ENCODE measurements at regions not wholly inside any gene's neighbourhood (a gene's known extent, or its start where the extent isn't known, plus 50 kb on each side); places are given as distances from the start of the nearest gene placed in this dataset.
A peak's percentile ranks its signal among the peaks of the same experiment; 100 is the strongest.
"Not testable (repeated sequence)": the region's sequence is repeated elsewhere in the genome, so short reads cannot be mapped to it uniquely, and the experiment has no call there.

- CTCF ChIA-PET: no interaction called here
- Mint-ChIP-seq H3K27me3 (no peaks in the 10 kb centered on the region), H3K4me3 (no peak overlapping the region), H3K4me1 (ENCODE audit: low read depth) (no peaks in the 10 kb centered on the region), H3K36me3 (ENCODE audit: low read depth) (no peaks in the 10 kb centered on the region), H3K9me3 (no peaks in the 10 kb centered on the region), H3K27ac (no peak overlapping the region)
- no peaks in the 10 kb centered on the region for H3K4me1 ChIP-seq (ENCODE audit: insufficient read depth, low read length)
- H3K9me3 ChIP-seq (ENCODE audit: control insufficient read depth in 1 of 2, insufficient read depth in 1 of 2, low read length in 2 of 2): no peaks in the 10 kb centered on the region
- H3K27me3 ChIP-seq (ENCODE audit: control insufficient read depth in 1 of 2, insufficient read depth in 2 of 2, low read length in 2 of 2): no peaks in the 10 kb centered on the region
- no peak overlapping the region for H3K4me3 ChIP-seq (ENCODE audit: low read length)
- POLR2A ChIA-PET: no interaction called here
- no peaks in the 10 kb centered on the region for H3K36me3 ChIP-seq (ENCODE audit: insufficient read depth, low read length)
- no peak for TF ChIP-seq CTCF (IDR thresholded peaks at IDR 0.05)
- intact Hi-C loops (cut with DNase I, micrococcal nuclease): no loop called here
- DNase-seq: peak in 3 of 14 experiments; percentile 2 to 6 (median 3)
- ATAC-seq (ENCODE audit: poor library complexity): no peak
- no peak overlapping the region for H3K27ac ChIP-seq (ENCODE audit: low read depth in 1 of 2, low read length in 2 of 2)
Observed at GRCh38 chr11:89612096-89612495, 98.0 kb upstream of the TRIM77 start.

- ATAC-seq (ENCODE audit: poor library complexity): no peak
- Mint-ChIP-seq H3K9me3 (no peaks in the 10 kb centered on the region), H3K27ac (no peak overlapping the region), H3K36me3 (ENCODE audit: low read depth) (no peaks in the 10 kb centered on the region), H3K27me3 (no peaks in the 10 kb centered on the region), H3K4me3 (no peak overlapping the region), H3K4me1 (ENCODE audit: low read depth) (no peaks in the 10 kb centered on the region)
- ChIA-PET POLR2A (no interaction called here), CTCF (no interaction called here)
- Histone ChIP-seq H3K9me3 (ENCODE audit: control insufficient read depth in 1 of 2, insufficient read depth in 1 of 2, low read length in 2 of 2) (no peaks in the 10 kb centered on the region), H3K4me1 (ENCODE audit: insufficient read depth, low read length) (no peaks in the 10 kb centered on the region), H3K27ac (ENCODE audit: low read depth in 1 of 2, low read length in 2 of 2) (no peak overlapping the region), H3K4me3 (ENCODE audit: low read length) (no peak overlapping the region), H3K36me3 (ENCODE audit: insufficient read depth, low read length) (no peaks in the 10 kb centered on the region), H3K27me3 (ENCODE audit: control insufficient read depth in 1 of 2, insufficient read depth in 2 of 2, low read length in 2 of 2) (no peaks in the 10 kb centered on the region)
- TF ChIP-seq CTCF (IDR thresholded peaks at IDR 0.05): no peak
- intact Hi-C loops (cut with DNase I, micrococcal nuclease): no loop called here
- no peak for DNase-seq
Observed at GRCh38 chr11:89613911-89614310, 96.2 kb upstream of the TRIM77 start.

GRCh38 chr11:89614428-89614827 lies 95.7 kb upstream of the TRIM77 start:
- H3K27me3 Mint-ChIP-seq; H3K9me3 Mint-ChIP-seq; DNase-seq; H3K4me3 ChIP-seq (ENCODE audit: low read length); ATAC-seq (ENCODE audit: poor library complexity); intact Hi-C loops (cut with DNase I, micrococcal nuclease); CTCF ChIA-PET; H3K27ac Mint-ChIP-seq; H3K9me3 ChIP-seq (ENCODE audit: control insufficient read depth in 1 of 2, insufficient read depth in 1 of 2, low read length in 2 of 2); H3K27ac ChIP-seq (ENCODE audit: low read depth in 1 of 2, low read length in 2 of 2); H3K27me3 ChIP-seq (ENCODE audit: control insufficient read depth in 1 of 2, insufficient read depth in 2 of 2, low read length in 2 of 2); POLR2A ChIA-PET; H3K36me3 ChIP-seq (ENCODE audit: insufficient read depth, low read length); H3K36me3 Mint-ChIP-seq (ENCODE audit: low read depth); H3K4me1 ChIP-seq (ENCODE audit: insufficient read depth, low read length); H3K4me1 Mint-ChIP-seq (ENCODE audit: low read depth); H3K4me3 Mint-ChIP-seq: not testable (repeated sequence)

- H3K27ac ChIP-seq (ENCODE audit: low read depth in 1 of 2, low read length in 2 of 2); H3K9me3 ChIP-seq (ENCODE audit: control insufficient read depth in 1 of 2, insufficient read depth in 1 of 2, low read length in 2 of 2); H3K4me3 ChIP-seq (ENCODE audit: low read length); CTCF ChIA-PET; DNase-seq; H3K9me3 Mint-ChIP-seq; H3K27ac Mint-ChIP-seq; H3K4me3 Mint-ChIP-seq; ATAC-seq (ENCODE audit: poor library complexity); H3K4me1 ChIP-seq (ENCODE audit: insufficient read depth, low read length); H3K36me3 Mint-ChIP-seq (ENCODE audit: low read depth); H3K27me3 ChIP-seq (ENCODE audit: control insufficient read depth in 1 of 2, insufficient read depth in 2 of 2, low read length in 2 of 2); H3K36me3 ChIP-seq (ENCODE audit: insufficient read depth, low read length); H3K4me1 Mint-ChIP-seq (ENCODE audit: low read depth); intact Hi-C loops (cut with DNase I, micrococcal nuclease); H3K27me3 Mint-ChIP-seq; POLR2A ChIA-PET: not testable (repeated sequence)
Observed at GRCh38 chr11:89615642-89616041, 94.5 kb upstream of the TRIM77 start.

GRCh38 chr11:89616161-89616560 lies 93.9 kb upstream of the TRIM77 start:
- H3K4me1 Mint-ChIP-seq (ENCODE audit: low read depth); H3K27me3 ChIP-seq (ENCODE audit: control insufficient read depth in 1 of 2, insufficient read depth in 2 of 2, low read length in 2 of 2); H3K27me3 Mint-ChIP-seq; H3K36me3 Mint-ChIP-seq (ENCODE audit: low read depth); H3K4me1 ChIP-seq (ENCODE audit: insufficient read depth, low read length); H3K9me3 ChIP-seq (ENCODE audit: control insufficient read depth in 1 of 2, insufficient read depth in 1 of 2, low read length in 2 of 2); H3K36me3 ChIP-seq (ENCODE audit: insufficient read depth, low read length); H3K9me3 Mint-ChIP-seq; H3K27ac ChIP-seq (ENCODE audit: low read depth in 1 of 2, low read length in 2 of 2); H3K4me3 ChIP-seq (ENCODE audit: low read length); H3K4me3 Mint-ChIP-seq; H3K27ac Mint-ChIP-seq; ATAC-seq (ENCODE audit: poor library complexity); CTCF ChIA-PET; POLR2A ChIA-PET; DNase-seq; intact Hi-C loops (cut with DNase I, micrococcal nuclease): not testable (repeated sequence)

- H3K9me3 ChIP-seq (ENCODE audit: control insufficient read depth in 1 of 2, insufficient read depth in 1 of 2, low read length in 2 of 2); H3K9me3 Mint-ChIP-seq; intact Hi-C loops (cut with DNase I, micrococcal nuclease); H3K36me3 Mint-ChIP-seq (ENCODE audit: low read depth); H3K4me1 ChIP-seq (ENCODE audit: insufficient read depth, low read length); H3K27me3 Mint-ChIP-seq; H3K27ac ChIP-seq (ENCODE audit: low read depth in 1 of 2, low read length in 2 of 2); H3K4me3 ChIP-seq (ENCODE audit: low read length); H3K4me3 Mint-ChIP-seq; CTCF ChIA-PET; DNase-seq; ATAC-seq (ENCODE audit: poor library complexity); POLR2A ChIA-PET; H3K36me3 ChIP-seq (ENCODE audit: insufficient read depth, low read length); H3K4me1 Mint-ChIP-seq (ENCODE audit: low read depth); H3K27ac Mint-ChIP-seq; H3K27me3 ChIP-seq (ENCODE audit: control insufficient read depth in 1 of 2, insufficient read depth in 2 of 2, low read length in 2 of 2): not testable (repeated sequence)
Observed at GRCh38 chr11:89616999-89617602, 93.0 kb upstream of the TRIM77 start.
